Stimulated activated CD4-positive, alpha-beta T cell treated with anti-CD3 and anti-CD28 coated beads, Interleukin-4, amount 100 ng/mL, for 1 hour (primary cell): ENCODE measurements at regions not wholly inside any gene's neighbourhood (a gene's known extent, or its start where the extent isn't known, plus 50 kb on each side); places are given as distances from the start of the nearest gene placed in this dataset.
"Not testable (repeated sequence)": the region's sequence is repeated elsewhere in the genome, so short reads cannot be mapped to it uniquely, and the experiment has no call there.

ENCODE experiments used
- DNase-seq: peaks from one replicate; pipeline ENCODE4 v3.0.0-alpha.2; 2020

DNA sequence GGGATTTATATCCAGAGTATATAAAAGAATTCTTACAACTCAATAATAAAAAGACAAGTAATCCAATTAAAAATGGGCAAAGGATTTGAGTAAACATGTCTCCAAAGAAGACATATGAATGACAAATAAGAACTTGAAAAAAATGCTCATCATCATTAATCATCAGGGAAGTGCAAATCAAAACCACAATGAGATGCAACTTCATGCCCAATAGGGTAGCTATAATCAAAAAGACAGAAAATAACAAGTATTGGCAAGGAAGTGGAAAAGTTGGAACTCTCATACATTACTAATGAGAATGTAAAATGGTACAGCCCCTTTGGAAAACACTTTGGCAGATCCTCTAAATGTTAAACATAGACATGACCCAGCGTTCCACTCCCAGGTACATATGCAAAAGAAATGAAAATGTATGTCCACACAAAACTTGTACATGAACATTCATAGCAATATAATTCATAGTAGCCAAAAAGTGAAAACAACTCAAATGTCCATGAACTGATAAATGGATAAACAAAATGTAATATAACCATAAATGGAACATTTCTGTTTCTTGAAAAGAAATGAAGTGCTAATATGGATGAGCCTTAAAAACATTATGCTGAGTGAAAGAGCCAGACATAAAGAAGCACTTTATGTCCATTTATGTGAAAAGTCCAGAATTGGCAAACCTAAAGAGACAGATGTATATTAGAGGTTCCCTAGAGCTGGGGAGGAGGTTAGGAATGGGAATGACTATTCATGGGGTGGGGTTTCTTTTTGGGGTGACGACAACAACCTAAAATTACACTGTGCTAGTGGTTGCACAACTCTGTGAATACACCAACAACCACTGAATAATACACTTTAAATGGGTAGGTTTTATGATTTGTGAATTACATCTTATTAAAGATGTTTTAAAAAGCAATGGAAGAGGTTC, 259.7 kb downstream of the RHOU start:
- DNase-seq = no peak

DNA sequence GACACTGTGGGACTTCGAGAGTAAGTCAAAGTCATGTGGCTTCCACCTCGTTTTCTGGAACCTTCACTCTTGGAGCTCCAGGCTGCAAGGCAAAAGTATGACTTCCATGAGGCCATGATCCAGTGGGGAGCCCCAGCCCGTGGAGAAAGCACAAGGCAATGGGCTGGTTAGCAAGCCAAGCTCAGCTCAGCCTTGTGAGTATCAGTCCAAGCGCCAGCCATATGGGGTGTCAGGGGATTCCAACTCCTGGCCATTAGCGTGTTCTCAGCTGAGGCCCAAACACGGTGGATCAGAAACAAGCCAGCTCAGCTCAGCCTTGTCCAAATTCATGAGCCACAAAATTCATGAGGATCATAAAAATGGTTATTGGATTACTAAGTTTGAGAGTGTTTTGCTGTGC, 261.0 kb downstream of the RHOU start:
- no peak for DNase-seq

DNA sequence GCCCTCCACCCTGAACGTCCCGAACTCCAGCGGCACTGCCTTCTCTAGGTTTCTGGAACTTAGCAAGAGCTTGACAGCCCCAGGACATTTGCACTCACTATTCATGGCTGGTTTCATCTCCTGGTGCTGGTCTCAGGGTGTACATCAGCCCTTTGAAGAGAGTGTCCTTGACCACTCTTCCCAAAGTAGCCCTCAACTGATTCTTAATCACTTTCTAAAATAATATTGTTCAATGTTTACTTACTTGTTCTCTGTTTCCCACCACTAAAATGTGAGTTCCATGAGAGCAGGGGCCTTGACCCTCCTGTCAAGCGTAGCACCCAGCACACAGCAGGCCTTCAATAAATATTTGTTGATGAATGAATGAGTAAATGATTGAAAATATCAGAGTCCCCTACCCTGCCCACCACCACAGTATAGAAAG, 262.5 kb downstream of the RHOU start:
- no peak for DNase-seq

DNA sequence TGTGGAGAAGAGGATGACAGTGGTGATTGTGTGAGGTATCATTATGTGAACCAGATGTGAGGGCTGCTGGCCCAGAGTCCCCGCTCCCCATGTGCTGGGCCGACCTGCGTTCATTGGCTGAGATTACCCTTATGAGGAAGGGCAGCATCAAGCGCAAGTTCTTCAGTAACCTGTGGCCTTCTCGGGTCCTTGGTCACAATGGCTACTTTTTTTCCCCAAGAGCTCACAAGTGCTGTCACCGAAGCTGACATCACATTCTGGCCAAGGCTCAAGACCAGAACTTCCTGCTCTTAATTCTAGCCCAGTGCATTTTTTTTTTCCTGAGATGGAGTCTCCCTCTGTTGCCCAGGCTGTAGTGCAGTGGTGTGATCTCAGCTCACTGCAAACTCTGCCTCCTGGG, 262.9 kb downstream of the RHOU start:
- DNase-seq = no peak

DNA sequence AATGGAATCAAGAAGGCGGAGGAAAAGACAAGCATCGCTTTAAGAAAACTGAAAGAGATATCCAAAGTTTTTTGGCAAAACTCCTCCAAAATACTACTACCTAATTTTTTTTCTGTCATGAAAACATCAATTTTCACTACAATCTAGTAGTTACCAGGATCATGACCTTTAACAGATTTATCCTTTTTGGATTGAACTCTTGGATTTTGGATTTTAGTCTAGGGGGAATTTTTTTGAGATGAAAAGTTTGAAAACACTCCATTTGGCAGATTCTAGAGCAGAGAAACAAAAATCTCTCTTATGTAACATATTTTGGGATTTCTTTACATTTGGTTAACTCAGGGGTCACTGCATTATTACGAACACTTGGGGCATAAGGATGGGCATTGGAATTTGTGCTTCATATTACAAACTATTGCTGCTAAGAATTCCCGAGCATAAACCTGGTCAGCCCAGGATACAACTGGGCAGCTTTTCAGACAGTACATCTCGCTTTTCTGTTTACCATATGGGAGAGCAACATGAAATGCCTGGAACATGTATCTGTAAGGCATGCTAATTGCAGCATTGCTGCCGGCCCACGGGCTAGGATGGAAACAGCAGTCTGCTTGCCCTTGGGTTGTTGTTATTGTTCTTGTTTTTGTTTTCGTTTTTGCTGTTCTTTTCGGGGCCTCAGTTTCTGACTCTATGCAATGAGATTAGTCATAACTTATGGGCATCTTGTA, 264.3 kb downstream of the RHOU start:
- DNase-seq = no peak

DNA sequence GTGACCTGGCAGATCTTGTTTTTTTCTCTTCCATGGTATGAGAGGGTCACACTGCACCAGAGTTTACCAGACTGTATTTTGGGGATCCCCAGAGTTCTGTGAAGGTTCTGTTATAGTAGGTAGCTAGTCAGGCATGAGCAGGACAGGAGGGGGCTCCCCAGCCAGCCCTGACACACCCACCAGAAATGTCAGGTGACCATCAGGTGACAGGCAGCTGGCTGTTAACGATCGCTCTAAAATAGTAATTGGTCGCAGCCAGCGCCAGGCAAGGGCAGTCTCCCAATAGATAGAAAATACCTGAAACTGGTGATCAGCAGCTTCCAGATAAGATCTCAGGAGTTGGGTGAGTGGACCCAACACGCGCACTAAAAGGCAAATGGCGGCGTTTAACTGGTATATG, 264.9 kb downstream of the RHOU start:
- no peak for DNase-seq

DNA sequence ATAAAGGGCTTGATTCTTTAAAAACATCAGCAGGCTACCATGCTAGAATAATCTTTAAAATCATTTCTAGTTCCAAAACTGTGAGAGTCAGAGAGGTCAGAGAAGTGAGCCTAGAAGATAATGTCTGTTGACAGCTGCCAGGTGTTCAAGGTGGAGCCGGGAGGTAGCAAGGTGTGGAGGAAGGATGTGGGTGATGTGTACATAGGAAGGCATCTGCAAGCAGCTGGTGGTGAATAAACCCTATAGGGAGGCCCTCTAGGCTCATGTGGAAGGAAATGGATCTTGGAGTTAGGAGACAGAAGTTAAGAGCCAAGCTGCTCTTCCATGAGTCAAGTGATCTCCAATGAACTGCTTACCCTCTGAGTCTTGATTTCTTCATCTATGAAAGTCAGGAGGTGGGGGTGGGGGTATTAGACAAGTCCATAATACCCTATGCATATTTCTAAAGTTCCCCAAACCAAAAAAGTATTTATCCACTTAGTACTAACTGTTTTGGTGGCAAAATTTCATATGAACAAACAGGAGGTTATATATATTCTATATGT, 266.3 kb downstream of the RHOU start:
- no peak for DNase-seq

DNA sequence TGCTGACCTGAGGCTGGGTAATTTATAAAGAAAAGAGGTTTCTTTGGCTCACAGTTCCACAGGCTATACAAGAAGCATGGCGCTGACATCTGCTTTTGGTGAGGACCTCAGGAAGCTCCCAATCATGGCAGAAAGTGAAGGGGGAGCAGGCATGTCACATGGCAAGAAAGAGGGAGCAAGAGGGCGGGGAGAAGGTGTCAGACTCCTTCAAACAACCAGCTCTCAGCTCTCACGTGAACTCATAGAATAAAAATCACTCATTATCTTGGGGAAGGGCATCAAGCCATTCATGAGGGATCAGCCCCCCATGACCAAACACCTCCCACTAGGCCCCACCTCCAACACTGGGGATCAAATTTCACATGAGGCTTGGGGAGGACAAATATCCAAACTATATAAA, 266.8 kb downstream of the RHOU start:
- DNase-seq = no peak

DNA sequence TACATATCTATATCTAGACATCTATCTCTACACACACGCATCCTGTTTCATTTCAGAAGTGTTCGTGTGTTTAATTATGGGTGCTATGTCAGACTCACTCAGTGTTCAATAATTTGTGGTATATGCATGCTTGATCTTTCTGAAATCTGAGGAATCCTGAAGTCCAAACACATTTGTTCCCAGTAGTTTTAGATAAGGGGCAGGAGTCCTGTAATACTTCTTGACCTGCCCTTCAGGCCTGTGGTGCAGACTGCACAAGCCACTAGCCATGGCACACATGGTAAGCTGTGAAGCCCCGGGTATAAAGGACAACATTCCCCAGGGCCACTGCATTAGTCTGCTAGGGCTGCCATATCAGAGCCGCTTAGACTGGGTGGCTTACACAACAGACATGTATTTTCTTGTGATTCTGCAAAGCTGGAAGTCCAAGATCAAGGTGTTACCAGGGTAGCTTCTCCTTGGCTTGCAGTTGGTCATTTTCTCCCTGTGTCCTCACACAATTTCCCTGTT, 267.2 kb downstream of the RHOU start:
- no peak for DNase-seq

DNA sequence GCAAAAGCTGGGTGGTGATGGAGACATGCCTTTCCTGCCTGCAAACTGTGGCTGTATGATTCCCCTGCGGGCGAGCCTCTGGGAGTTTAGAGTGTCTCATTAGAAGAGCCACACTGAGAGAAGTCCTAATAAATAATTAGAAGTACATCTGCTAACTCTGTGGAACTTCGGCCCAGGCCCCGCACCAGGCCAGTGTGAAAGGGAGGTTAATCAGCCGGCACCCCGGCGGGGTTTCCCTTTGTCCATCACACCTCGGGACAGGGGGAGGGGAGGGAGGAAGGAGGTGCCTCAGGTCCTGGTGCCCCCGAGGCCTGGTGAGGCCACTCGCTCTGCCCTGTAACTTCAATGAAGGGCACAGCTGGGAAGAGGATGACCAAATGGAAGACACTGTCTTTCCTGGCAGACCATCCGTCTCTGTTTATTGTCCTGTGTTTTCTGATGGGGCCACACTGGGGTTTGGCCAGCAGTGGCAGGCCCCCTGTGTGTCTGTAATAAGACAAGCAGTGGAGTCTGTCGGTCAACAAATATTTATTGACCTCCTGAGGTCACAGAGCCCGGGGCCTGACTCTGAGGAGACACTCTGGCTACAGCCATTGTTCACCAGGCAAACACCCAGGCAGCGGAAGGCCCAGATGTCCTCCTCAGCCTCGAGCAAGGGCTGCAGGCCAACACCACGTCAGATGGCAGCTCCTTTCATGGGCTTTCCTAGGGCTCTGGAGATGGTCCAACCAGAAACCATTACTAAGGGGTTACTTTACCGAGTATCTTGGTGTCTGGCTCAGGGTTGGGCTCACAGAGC, 267.5 kb upstream of the RAB4A start:
- no peak for DNase-seq

DNA sequence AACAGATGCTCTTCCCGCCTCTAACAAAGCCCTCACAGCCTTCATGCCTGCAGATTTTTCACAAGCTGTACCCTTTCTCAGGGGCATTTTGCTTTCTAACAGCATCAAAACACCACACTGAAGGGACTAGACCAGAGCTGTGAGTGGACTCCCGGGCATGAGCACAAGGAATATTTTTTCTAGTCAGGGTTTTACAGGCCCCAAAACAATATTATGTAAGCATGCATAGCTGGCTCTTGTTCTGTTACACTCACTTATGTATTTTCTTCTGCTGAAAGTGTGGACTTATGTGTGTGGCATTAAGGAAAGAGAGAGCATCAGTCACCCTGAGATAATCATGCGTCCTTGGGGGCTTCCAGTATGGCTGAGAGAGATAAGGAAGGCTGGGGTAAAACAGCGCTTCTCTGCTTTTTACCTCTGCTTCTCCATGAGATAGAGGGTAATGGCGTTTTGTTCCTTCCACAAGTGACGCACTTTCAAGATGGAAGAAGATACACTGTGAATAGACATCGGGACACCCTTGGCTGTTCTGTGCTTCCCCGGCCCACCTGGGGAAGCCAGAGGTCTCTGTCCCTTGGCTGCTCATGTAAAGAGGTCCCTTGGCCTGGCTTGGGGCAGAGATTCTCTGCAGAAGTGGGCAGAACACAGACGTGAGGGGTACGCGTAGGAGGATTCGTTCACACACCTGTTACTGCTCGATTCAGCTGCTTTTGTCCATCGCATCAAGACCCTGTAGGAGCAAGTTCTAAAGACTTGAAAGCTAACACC, 266.7 kb upstream of the RAB4A start:
- DNase-seq = no peak

DNA sequence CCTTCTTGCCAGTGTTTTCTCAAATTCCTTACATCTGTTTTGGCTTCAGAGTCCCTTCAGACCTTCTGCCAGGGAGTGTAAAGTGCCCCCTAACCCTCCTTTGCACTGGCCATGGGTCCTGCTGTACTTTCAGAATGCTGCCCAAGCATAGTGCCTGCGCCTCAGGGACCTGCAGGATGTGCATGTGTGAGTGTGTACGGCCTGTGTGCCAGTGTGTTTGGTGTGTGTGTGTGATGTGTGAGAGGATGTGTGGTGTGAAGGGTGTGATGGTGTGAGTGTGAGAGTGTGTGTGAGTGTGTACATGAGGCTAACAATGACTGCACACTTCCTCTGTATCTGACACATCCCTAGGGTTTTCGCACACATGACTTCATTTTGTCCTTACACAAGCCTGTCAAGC, 265.8 kb upstream of the RAB4A start:
- DNase-seq = no peak

DNA sequence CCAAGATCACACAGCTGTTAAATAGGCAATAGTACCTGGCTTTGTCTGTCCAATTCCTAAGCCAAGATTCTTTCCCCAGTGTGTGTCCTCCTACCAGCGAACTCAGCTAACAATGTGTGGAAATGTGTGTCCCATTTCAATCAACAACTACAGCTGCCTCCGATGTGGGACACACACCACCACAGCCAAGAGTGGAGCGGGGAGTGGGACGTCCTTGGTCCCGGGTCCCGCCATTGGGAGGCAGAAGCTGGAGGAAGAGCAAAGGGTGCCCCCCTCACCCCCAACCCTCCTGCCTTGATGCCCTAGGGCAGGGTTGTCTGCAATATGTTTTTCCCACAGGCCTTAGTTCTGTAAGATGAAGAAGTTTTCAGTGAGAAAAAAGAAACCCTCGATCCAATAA, 265.4 kb upstream of the RAB4A start:
- no peak for DNase-seq

DNA sequence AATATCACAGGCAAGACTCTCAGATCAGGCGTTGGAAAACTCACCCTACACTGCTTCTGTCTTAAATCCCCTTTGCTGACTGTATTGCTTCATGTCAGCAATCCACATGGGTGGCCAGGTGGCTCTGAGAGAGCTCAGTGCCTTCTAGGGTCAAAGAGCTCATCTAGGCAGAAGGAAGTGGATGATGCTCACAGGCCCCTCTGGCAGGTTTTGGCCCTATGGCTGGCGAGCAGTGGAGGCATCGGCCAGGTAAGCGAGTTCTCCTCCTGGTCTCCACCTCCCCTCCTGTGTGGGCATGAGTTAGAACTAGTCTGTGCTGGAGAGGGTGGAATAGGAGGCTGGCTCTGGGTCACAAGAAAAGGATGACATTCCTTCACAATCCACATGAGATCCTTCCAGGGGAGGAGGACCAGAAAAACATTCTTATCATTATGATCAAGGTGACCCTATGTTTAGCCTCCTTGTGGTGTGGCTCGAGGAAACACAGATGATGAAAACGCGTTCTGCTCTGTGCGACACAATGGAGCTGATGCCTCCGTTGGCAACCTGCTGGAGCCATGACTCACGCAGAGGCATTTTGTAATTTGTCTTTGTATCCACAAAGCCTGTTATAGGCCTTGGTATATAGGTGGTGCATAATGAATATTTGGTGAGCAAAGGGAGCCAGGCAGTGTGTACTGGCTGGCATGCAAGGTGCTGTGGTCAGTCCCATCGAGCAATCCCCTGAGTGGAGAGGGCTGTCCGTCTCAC, 264.6 kb upstream of the RAB4A start:
- DNase-seq = no peak

DNA sequence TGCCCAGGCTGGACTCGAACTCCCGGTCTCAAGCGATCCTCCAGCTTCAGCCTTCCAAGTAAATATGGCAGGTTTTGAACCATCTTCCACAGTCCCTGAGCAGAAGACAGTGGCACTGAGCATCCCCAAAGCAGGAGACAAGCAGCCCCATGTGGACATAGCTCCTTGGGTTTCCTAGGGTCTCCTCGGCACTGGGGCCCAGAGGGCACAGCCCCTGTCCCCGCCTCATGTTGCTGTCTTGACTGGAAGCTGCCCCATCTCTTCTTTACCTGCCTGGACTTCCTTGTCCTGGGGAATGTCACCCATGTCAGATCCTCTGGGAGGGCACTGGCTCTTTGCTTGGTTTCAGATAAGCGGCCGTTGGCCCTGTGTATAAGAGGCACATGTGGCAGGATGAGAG, 263.7 kb upstream of the RAB4A start:
- no peak for DNase-seq

DNA sequence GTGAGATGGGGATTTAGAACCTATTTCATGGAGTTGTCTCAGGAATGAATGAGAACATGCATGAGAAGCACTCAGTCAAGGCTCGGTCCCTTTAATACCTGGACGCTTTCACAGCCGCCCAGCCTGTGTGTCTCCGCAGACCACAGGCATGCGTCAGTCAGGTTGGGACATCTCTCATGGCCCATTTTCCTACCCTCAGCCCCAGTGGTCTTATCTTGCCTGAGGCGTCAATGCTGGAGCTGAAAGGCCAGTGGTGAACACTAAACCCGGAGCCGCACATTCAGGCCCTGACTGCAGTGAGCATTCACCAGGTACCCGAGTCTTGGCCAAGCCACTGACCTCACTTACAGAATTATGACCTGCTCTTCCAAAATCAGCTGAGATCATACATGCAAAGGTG, 263.2 kb upstream of the RAB4A start:
- DNase-seq = no peak

DNA sequence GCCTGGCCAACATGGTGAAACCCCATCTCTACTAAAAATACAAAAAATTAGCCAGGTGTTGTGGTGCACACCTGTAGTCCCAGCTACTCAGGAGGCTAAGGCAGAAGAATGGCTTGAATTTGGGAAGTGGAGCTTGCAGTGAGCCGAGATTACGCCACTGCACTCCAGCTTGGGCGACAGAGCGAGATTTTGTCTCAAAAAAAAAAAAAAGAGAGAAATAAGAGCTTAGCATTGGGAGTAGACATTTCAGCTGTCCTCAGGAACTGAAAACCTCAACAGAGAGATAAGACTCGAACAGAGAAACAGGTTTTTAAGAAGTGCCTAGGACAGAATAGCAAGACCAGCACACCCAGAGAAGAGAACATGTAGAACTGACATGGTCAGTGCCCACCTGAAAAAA, 262.6 kb upstream of the RAB4A start:
- DNase-seq = not testable (repeated sequence)

DNA sequence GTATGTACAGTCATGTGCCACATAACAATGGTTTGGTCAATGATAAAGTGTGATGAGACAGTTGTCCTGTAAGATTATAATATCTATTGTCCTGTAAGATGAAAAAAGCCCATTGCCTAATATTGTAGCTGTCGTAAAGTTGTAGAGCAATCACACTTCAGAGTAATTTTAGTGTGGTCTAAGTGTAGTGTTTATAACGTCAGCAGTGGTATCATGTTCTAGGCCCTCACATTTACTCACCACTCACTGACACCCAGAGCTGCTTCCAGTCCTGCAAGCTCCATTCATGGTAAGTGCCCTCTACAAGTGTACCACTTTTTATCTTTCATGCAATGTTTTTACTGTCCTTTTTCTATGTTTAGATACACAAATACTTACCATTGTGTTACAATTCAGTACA, 259.9 kb upstream of the RAB4A start:
- no peak for DNase-seq

DNA sequence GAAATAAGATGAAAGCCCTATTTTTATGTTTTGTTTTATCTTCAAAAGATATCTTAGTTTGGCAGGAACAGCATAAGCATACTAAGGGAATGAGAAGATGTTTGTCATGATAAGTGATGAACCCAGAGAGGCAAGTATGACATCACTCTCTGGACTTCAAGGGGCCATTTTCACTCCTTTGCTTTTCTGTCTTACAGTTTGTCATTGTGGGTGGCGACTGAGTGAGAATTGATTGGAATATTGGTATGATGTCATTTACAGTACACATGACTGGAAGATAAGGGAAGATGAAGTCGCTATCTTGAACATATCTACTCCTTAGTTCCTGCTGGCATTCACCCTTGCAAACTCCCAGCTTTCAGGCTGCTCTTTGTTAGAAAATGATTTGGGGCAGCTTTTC, 258.1 kb upstream of the RAB4A start:
- DNase-seq = no peak

DNA sequence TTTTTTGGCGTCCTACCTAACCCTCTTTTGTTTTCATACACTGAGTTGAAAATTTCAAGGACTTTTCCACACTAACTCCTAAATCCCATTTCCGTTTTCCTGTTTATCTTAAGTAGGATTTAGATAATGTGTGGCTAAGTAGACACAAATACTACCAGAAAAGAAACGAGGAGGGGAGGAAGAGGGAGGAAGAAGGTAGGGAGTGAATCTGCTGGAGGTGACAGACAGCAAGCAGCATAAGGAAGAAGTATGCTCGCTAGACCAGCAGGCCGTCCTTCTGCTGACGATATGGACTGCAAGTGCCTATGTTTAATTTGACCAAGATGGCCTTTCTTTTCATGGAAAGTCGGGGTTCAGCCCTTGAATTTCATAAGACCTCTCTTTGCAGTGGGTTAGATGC, 256.9 kb upstream of the RAB4A start:
- DNase-seq = no peak

DNA sequence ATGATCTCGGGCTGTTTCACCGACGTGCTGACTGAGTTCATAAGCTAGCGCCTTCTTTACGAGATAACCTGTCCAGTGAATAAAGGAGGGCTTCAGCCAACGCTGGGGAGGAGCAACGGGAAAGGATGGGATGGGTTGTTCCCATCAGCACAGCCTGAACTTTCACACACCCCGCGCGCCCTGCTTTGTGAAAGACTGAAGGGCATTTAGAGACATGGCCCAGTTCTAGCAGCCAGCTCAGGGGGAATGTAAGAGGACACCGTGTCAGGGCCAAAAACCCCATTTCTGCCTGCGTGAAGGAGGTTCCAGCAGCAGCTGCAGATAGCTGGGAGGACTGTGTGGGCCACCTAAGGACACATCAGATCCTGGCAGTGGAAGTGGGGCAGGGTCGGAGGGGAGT, 255.1 kb upstream of the RAB4A start:
- no peak for DNase-seq

DNA sequence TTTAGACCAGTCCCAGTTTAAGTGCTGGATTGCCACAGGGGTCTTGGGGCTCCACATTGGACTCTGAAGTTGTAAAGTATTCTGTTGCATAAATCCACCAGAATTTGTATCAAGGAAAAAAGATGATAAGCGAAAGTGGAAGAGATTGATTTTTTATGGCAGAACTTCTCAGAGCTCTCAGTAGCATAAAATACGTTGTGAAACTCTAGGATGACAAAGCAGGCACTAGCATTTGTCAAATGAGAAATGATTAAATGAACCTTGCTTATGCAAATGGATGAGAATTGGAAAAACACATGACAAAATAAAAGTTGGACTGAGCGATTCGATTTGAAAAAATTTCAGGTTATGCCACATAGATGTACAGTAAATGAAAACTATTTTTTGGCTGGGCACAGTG, 253.8 kb upstream of the RAB4A start:
- no peak for DNase-seq
